ENCODE measurements at regions not wholly inside any gene's neighbourhood (a gene's known extent, or its start where the extent isn't known, plus 50 kb on each side); places are given as distances from the start of the nearest gene placed in this dataset.

DNA sequence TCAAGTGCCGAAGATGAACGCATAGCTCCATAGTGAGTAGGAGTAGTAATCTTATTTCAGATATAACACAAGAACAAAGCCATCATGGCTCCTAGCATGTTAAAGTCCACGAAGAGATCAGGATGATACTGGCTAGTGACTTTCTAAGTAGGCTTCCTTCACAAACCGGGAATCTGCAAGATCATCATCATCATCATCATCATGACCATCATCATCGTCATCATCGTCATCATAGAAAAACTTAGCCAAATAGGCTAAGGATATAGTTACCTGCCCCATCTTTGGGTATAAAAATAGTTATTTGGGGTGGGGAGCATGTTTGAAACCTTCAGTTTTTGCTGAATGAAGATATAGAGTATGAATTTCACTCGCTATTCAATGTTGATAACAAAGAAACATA is 57.9 kb downstream of the PYDC2 start:
- H3K4me3 Mint-ChIP-seq (ENCODE audit: unreplicated experiment), result no peak overlapping the region
- peaks cover 5% of the 10 kb centered on the region for H3K4me1 Mint-ChIP-seq (ENCODE audit: low read depth, unreplicated experiment)
- no peaks in the 10 kb centered on the region for H3K27me3 Mint-ChIP-seq (ENCODE audit: unreplicated experiment)
- H3K27ac Mint-ChIP-seq (ENCODE audit: unreplicated experiment), result no peak overlapping the region
- H3K36me3 Mint-ChIP-seq (ENCODE audit: unreplicated experiment), result no peaks in the 10 kb centered on the region
- TF ChIP-seq CTCF (IDR thresholded peaks at IDR 0.05; ENCODE audit: partially characterized antibody, unreplicated experiment), result no peak
- DNase-seq, result no peak
- H3K9me3 Mint-ChIP-seq (ENCODE audit: unreplicated experiment), result no peaks in the 10 kb centered on the region

DNA sequence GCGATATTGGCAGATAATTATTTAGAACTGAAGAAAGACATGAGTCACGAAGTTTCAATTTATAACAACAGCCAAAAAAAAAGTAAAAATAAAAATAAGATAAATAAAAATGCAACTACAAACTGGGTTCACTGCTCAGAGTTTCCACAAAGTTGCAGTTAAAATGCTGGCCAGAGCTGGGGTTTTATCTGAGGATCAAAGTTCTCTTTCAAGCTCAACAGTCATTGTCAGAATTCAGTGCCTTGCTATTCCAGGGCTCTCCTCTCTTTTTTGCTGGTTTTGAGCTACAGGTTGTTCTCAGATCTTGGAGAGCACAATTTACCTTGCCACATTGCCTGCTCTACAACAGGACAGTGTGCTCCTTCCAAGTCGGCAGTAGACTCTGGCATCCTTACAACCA is 60.1 kb downstream of the PYDC2 start:
- no peak for DNase-seq
- no peak for TF ChIP-seq CTCF (IDR thresholded peaks at IDR 0.05; ENCODE audit: partially characterized antibody, unreplicated experiment)
- H3K4me1 Mint-ChIP-seq (ENCODE audit: low read depth, unreplicated experiment), result peaks cover 5% of the 10 kb centered on the region

GRCh38 chr3:191523148-191523547 is 62.2 kb downstream of the PYDC2 start:
- TF ChIP-seq CTCF (IDR thresholded peaks at IDR 0.05; ENCODE audit: partially characterized antibody, unreplicated experiment), result no peak
- DNase-seq, result no peak
- H3K27me3 Mint-ChIP-seq (ENCODE audit: unreplicated experiment), result no peaks in the 10 kb centered on the region
- no peaks in the 10 kb centered on the region for H3K36me3 Mint-ChIP-seq (ENCODE audit: unreplicated experiment)
- no peak overlapping the region for H3K4me3 Mint-ChIP-seq (ENCODE audit: unreplicated experiment)
- peaks cover 10% of the 10 kb centered on the region for H3K4me1 Mint-ChIP-seq (ENCODE audit: low read depth, unreplicated experiment)
- H3K27ac Mint-ChIP-seq (ENCODE audit: unreplicated experiment), result no peak overlapping the region
- H3K9me3 Mint-ChIP-seq (ENCODE audit: unreplicated experiment), result no peaks in the 10 kb centered on the region

More for the DNA sequence above, 60.1 kb downstream of the PYDC2 start:
- Mint-ChIP-seq H3K27me3 (ENCODE audit: unreplicated experiment) (no peaks in the 10 kb centered on the region), H3K27ac (ENCODE audit: unreplicated experiment) (no peak overlapping the region), H3K9me3 (ENCODE audit: unreplicated experiment) (no peaks in the 10 kb centered on the region), H3K4me3 (ENCODE audit: unreplicated experiment) (no peak overlapping the region), H3K36me3 (ENCODE audit: unreplicated experiment) (no peaks in the 10 kb centered on the region)

- Mint-ChIP-seq H3K27me3 (ENCODE audit: unreplicated experiment) (no peaks in the 10 kb centered on the region), H3K27ac (ENCODE audit: unreplicated experiment) (no peak overlapping the region), H3K9me3 (ENCODE audit: unreplicated experiment) (no peaks in the 10 kb centered on the region), H3K4me3 (ENCODE audit: unreplicated experiment) (no peak overlapping the region), H3K36me3 (ENCODE audit: unreplicated experiment) (no peaks in the 10 kb centered on the region), H3K4me1 (ENCODE audit: low read depth, unreplicated experiment) (peaks cover 5% of the 10 kb centered on the region)
- no peak for DNase-seq
- no peak for TF ChIP-seq CTCF (IDR thresholded peaks at IDR 0.05; ENCODE audit: partially characterized antibody, unreplicated experiment)
Measured at GRCh38 chr3:191528589-191528988, 67.6 kb downstream of the PYDC2 start.

DNA sequence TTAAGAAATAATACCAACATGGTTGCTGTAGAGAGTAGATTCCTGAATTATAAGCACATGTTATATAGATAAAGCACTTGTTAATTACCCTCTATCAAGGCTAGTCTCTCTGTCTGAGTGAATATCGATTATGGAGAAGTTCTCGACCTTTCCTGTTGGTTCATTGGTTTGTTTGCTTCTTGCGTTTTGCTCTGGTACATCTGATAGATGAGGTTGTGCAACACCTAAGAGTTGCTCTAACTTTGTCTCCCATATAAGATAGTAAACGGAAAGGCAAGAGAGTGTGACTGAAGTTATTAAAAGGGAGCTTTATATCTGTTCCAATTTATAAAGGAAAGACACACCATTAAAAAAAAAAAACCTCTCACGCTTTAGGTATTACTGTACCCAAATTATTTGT is 69.0 kb downstream of the PYDC2 start:
- no peak for DNase-seq

More for the DNA sequence above, 69.0 kb downstream of the PYDC2 start:
- no peak overlapping the region for H3K4me3 Mint-ChIP-seq (ENCODE audit: unreplicated experiment)
- TF ChIP-seq CTCF (IDR thresholded peaks at IDR 0.05; ENCODE audit: partially characterized antibody, unreplicated experiment), result no peak
- H3K9me3 Mint-ChIP-seq (ENCODE audit: unreplicated experiment), result no peaks in the 10 kb centered on the region
- H3K27me3 Mint-ChIP-seq (ENCODE audit: unreplicated experiment), result no peaks in the 10 kb centered on the region
- peaks cover 5% of the 10 kb centered on the region for H3K4me1 Mint-ChIP-seq (ENCODE audit: low read depth, unreplicated experiment)
- no peaks in the 10 kb centered on the region for H3K36me3 Mint-ChIP-seq (ENCODE audit: unreplicated experiment)
- H3K27ac Mint-ChIP-seq (ENCODE audit: unreplicated experiment), result no peak overlapping the region
